ENCODE measurements at regions not wholly inside any gene's neighbourhood (a gene's known extent, or its start where the extent isn't known, plus 50 kb on each side); places are given as distances from the start of the nearest gene placed in this dataset.

- no peaks in the 10 kb centered on the region for H3K9me1 ChIP-seq (ENCODE audit: insufficient read depth, low read length)
- no peak overlapping the region for H3K4me3 ChIP-seq (ENCODE audit: insufficient read depth, low read depth, low read length)
- no peaks in the 10 kb centered on the region for H3K9me3 ChIP-seq (ENCODE audit: control insufficient read depth, insufficient read depth, low read length)
- ChIA-PET CTCF (no interaction called here), POLR2A (ENCODE audit: unreplicated experiment) (no interaction called here)
- no peak overlapping the region; the same call in 1 of the 2 replicates for H2AK5ac ChIP-seq (ENCODE audit: low read depth, low read length)
- H4K20me1 ChIP-seq (ENCODE audit: insufficient read depth, low read length), result no peaks in the 10 kb centered on the region
- H3K79me1 ChIP-seq (ENCODE audit: low read depth in 1 of 2, low read length in 2 of 2), result no peaks in the 10 kb centered on the region
- H2AK9ac ChIP-seq (replicated peaks; ENCODE audit: low read depth, low read length, poor library complexity), result no peak overlapping the region
- no peak overlapping the region for H3K56ac ChIP-seq (ENCODE audit: extremely low read depth, insufficient read depth, low read length)
- H3K9ac ChIP-seq (ENCODE audit: low read depth, low read length), result no peak overlapping the region
- in situ Hi-C loops (cut with MboI; ENCODE audit: low sequenced_read_pairs), result no loop called here
- intact Hi-C loops (cut with micrococcal nuclease), result no loop called here
- H4K5ac ChIP-seq (ENCODE audit: low read depth, low read length), result no peak overlapping the region
- WGBS, 2 experiments (ENCODE audit: extremely low coverage in 2 of 2, insufficient read length in 1 of 2), result no CpG with 5 or more reads among the region's 4 CpGs
- H3K14ac ChIP-seq (replicated peaks; ENCODE audit: low read depth, low read length), result no peak overlapping the region
- H3K18ac ChIP-seq (ENCODE audit: low read depth, low read length), result no peak overlapping the region
- H3K27me3 ChIP-seq (ENCODE audit: control insufficient read depth, insufficient read depth, low read length), result no peaks in the 10 kb centered on the region
- no peak overlapping the region; the same call in 2 of the 3 replicates for H2BK15ac ChIP-seq (ENCODE audit: low read depth, low read length)
- H3K36me3 ChIP-seq (ENCODE audit: control insufficient read depth, insufficient read depth, low read length), result no peaks in the 10 kb centered on the region
- no TSS peak for BruUV-seq (replicated peaks)
- H4K8ac ChIP-seq (ENCODE audit: low read depth in 2 of 2, low read length in 2 of 2), result no peak overlapping the region
- H2BK20ac ChIP-seq (ENCODE audit: low read depth, low read length), result no peak overlapping the region
- peaks cover 9% of the 10 kb centered on the region; the same call in 1 of the 2 replicates for H3K4me1 ChIP-seq (ENCODE audit: control insufficient read depth, insufficient read depth, low read length)
- no peak overlapping the region for H2AFZ ChIP-seq (replicated peaks; ENCODE audit: low read length, poor library complexity)
- H3K4ac ChIP-seq (ENCODE audit: low read depth, low read length), result 0 out of 2 replicates have a peak overlapping the region, but pooled peaks have one; percentile 9
- dilution Hi-C loops (cut with HindIII; ENCODE audit: low sequenced_read_pairs, unreplicated experiment), result no loop called here
- no peak for TF ChIP-seq FOS (IDR thresholded peaks at IDR 0.05; ENCODE audit: low read depth, low read length)
- TF ChIP-seq RCOR1 (IDR thresholded peaks at IDR 0.05; ENCODE audit: insufficient replicate concordance, low read length), result no peak
- TF ChIP-seq CHD1 (IDR thresholded peaks at IDR 0.05; ENCODE audit: low read depth, low read length), result no peak
- no peak overlapping the region for H4K91ac ChIP-seq (ENCODE audit: insufficient read depth, low read depth, low read length)
- no peak for DNase-seq
- H3K23ac ChIP-seq (ENCODE audit: low read depth, low read length), result no peak overlapping the region
- no peak overlapping the region for H2BK5ac ChIP-seq (ENCODE audit: low read depth, low read length, poor library complexity, severe bottlenecking)
- no peak for ATAC-seq (ENCODE audit: low read depth)
- H3K27ac ChIP-seq (ENCODE audit: insufficient read depth, low read length), result no peak overlapping the region
- H3K4me2 ChIP-seq (ENCODE audit: low read depth, low read length), result no peak overlapping the region
- no peak overlapping the region for H2BK120ac ChIP-seq (ENCODE audit: low read depth, low read length)
Observed at GRCh38 chr9:88808019-88808656, 183.1 kb upstream of the S1PR3 start.

Measured in IMR-90 (cell line).